GM23338 (cell line): ENCODE measurements at regions not wholly inside any gene's neighbourhood (a gene's known extent, or its start where the extent isn't known, plus 50 kb on each side); places are given as distances from the start of the nearest gene placed in this dataset.

Experiments used
- ATAC-seq: fragments of 200-7000 bp; cut with Tn5 transposase; 3 replicates; pipeline ENCODE4 v1.9.1; 2020
- DNase-seq: peaks from one replicate; pipeline ENCODE4 v3.0.0-alpha.2; 2015; ENCODE audit warnings: low spot score
- H2AFZ ChIP-seq: fragments of 200-600 bp; sonication (generic); 2 replicates; pipeline ENCODE4 v1.8.0; 2016; ENCODE audit warnings: antibody characterized with exemption, mild to moderate bottlenecking, moderate library complexity
- H3F3A ChIP-seq: fragments of 200-600 bp; sonication (generic); replicated peaks from 2 replicates; pipeline ENCODE4 v1.8.0; 2017; ENCODE audit warnings: antibody characterized with exemption, mixed run types, low read depth
- H3K27ac ChIP-seq: fragments of 200-600 bp; sonication (generic); 2 replicates; pipeline ENCODE4 v1.6.1; 2016; ENCODE audit warnings: low read depth
- H3K27me3 ChIP-seq: fragments of 200-600 bp; sonication (generic); 2 replicates; pipeline ENCODE4 v1.8.0; 2016; ENCODE audit warnings: mild to moderate bottlenecking, mixed run types, moderate library complexity; ENCODE audit not compliant: insufficient read depth
- H3K36me3 ChIP-seq: fragments of 200-600 bp; sonication (generic); 2 replicates; pipeline ENCODE4 v1.8.0; 2016; ENCODE audit warnings: mild to moderate bottlenecking; ENCODE audit not compliant: insufficient read depth
- H3K4me1 ChIP-seq: fragments of 200-600 bp; sonication (generic); 2 replicates; pipeline ENCODE4 v1.8.0; 2016; ENCODE audit warnings: mild to moderate bottlenecking, moderate library complexity; ENCODE audit not compliant: insufficient read depth
- H3K4me2 ChIP-seq: fragments of 200-600 bp; sonication (generic); 2 replicates; pipeline ENCODE4 v1.7.1; 2017; ENCODE audit warnings: mixed run types
- H3K4me3 ChIP-seq: fragments of 200-600 bp; sonication (generic); 2 replicates; pipeline ENCODE4 v1.6.1; 2016; ENCODE audit warnings: mixed run types
- H3K79me2 ChIP-seq: fragments of 200-600 bp; sonication (generic); replicated peaks from 2 replicates; pipeline ENCODE4 v1.8.0; 2017; ENCODE audit warnings: mild to moderate bottlenecking; ENCODE audit not compliant: insufficient read depth
- H3K9me2 ChIP-seq: fragments of 200-600 bp; sonication (generic); 2 replicates; pipeline ENCODE4 v1.8.0; 2017; ENCODE audit not compliant: insufficient read depth
- H4K20me1 ChIP-seq: fragments of 200-600 bp; sonication (generic); replicated peaks from 2 replicates; pipeline ENCODE4 v1.8.0; 2017; ENCODE audit warnings: mild to moderate bottlenecking; ENCODE audit not compliant: insufficient read depth
- H3K27ac Mint-ChIP-seq: 2 replicates; pipeline ENCODE4 v1.8.0; 2020; ENCODE audit warnings: inconsistent platforms, mild to moderate bottlenecking, moderate library complexity, mixed read lengths
- H3K27me3 Mint-ChIP-seq: 3 replicates; pipeline ENCODE4 v1.8.0; 2022; ENCODE audit warnings: low read depth, mild to moderate bottlenecking, moderate library complexity, mixed read lengths, inconsistent platforms; ENCODE audit not compliant: insufficient read depth, poor library complexity
- H3K36me3 Mint-ChIP-seq: 3 replicates; pipeline ENCODE4 v1.8.0; 2021; ENCODE audit warnings: low read depth, mild to moderate bottlenecking, inconsistent platforms, moderate library complexity, mixed read lengths
- H3K4me1 Mint-ChIP-seq: 3 replicates; pipeline ENCODE4 v1.8.0; 2020; ENCODE audit warnings: mild to moderate bottlenecking, inconsistent platforms, mixed read lengths
- H3K4me3 Mint-ChIP-seq: 3 replicates; pipeline ENCODE4 v1.8.0; 2021; ENCODE audit warnings: moderate library complexity, mild to moderate bottlenecking, inconsistent platforms, mixed read lengths
- H3K9me3 Mint-ChIP-seq: 3 replicates; pipeline ENCODE4 v1.8.0; 2020; ENCODE audit warnings: moderate library complexity, mild to moderate bottlenecking, inconsistent platforms, mixed read lengths
- CREB1 ChIP-seq: fragments of 250-450 bp; sonication (Bioruptor Pico); IDR thresholded peaks from 2 replicates; pipeline ENCODE4 v1.5.0; 2020; ENCODE audit warnings: low read depth, mild to moderate bottlenecking, moderate library complexity
- EZH2 ChIP-seq: fragments of 200-600 bp; sonication (generic); IDR thresholded peaks from one replicate; pipeline ENCODE4 v1.8.0; 2017; ENCODE audit warnings: antibody characterized with exemption, mild to moderate bottlenecking, low read depth; ENCODE audit not compliant: unreplicated experiment
- JUNB ChIP-seq: IDR thresholded peaks from one replicate; pipeline ENCODE4 v1.6.1; 2016; ENCODE audit warnings: antibody characterized with exemption; ENCODE audit not compliant: unreplicated experiment
- NANOG ChIP-seq: IDR thresholded peaks from 2 replicates; pipeline ENCODE4 v1.6.1; 2016; ENCODE audit warnings: antibody characterized with exemption, borderline replicate concordance
- POLR2AphosphoS5 ChIP-seq: IDR thresholded peaks from 2 replicates; pipeline ENCODE4 v1.6.1; 2016; ENCODE audit warnings: antibody characterized with exemption, low read depth
- STAT1 ChIP-seq: IDR thresholded peaks from one replicate; pipeline ENCODE4 v1.6.1; 2016; ENCODE audit warnings: antibody characterized with exemption; ENCODE audit not compliant: unreplicated experiment
- ZNF114 ChIP-seq: fragments of 250-450 bp; sonication (Bioruptor Pico); IDR thresholded peaks from 2 replicates; pipeline ENCODE4 v1.5.0; 2020; ENCODE audit warnings: mild to moderate bottlenecking, moderate library complexity
- ZNF331 ChIP-seq: fragments of 250-450 bp; sonication (Bioruptor Pico); IDR thresholded peaks from 2 replicates; pipeline ENCODE4 v1.5.0; 2020; ENCODE audit warnings: low read depth, mild to moderate bottlenecking, moderate library complexity
- TF ChIP-seq, protein P1 (sequence below), 2 experiments: fragments of 200-600 bp in 1 of 2; sonication (generic) in 1 of 2; conservative IDR thresholded peaks; 2 replicates each; pipeline versions ENCODE4 v1.5.1 to v1.6.1; 2016 to 2017; ENCODE audit warnings: antibody characterized with exemption in 2 of 2, low read depth in 2 of 2, mild to moderate bottlenecking in 2 of 2, moderate library complexity in 1 of 2
- TF ChIP-seq, protein P2 (sequence below): IDR thresholded peaks from one replicate; pipeline ENCODE4 v1.6.1; 2018; ENCODE audit warnings: antibody characterized with exemption; ENCODE audit not compliant: unreplicated experiment
- TF ChIP-seq, protein P3 (sequence below): fragments of 250-450 bp; sonication (Bioruptor Pico); IDR thresholded peaks from 2 replicates; pipeline ENCODE4 v1.5.0; 2020; ENCODE audit warnings: mild to moderate bottlenecking, moderate library complexity
- TF ChIP-seq, protein P4 (sequence below): IDR thresholded peaks from 2 replicates; pipeline ENCODE4 v1.6.1; 2016; ENCODE audit warnings: antibody characterized with exemption

DNA sequence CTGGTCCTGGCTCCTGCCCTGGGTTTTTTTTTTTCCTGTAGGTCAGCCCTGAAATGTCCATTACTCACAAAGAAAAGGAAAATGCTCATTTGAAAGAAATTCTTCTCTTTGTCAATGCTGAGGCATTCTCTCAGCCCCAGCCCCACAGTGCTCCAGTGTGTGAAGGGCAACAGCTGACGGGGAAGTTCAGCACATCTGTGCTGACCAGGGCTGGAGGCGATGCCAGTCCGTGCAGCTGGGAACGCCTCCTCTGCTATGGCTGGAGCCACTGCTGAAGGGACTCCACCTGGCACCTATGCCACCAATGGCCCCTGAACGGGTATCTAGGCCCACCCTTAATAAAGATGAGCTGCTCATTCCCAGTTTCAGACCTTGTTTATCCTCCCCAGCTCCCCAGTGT, 71.9 kb upstream of the SLCO4A1 start:
- Mint-ChIP-seq H3K36me3 (no peaks in the 10 kb centered on the region; the same call in 2 of the 3 replicates), H3K4me1 (peaks cover 9% of the 10 kb centered on the region), H3K27me3 (peaks cover 19% of the 10 kb centered on the region), H3K27ac (no peak overlapping the region), H3K9me3 (peaks cover 9% of the 10 kb centered on the region), H3K4me3 (no peak overlapping the region)
- H4K20me1 ChIP-seq: no peaks in the 10 kb centered on the region
- no peak overlapping the region for H3K4me2 ChIP-seq
- H2AFZ ChIP-seq: no peak overlapping the region
- no peaks in the 10 kb centered on the region for H3K79me2 ChIP-seq
- no peak for ATAC-seq
- no peaks in the 10 kb centered on the region for H3K27me3 ChIP-seq
- no peaks in the 10 kb centered on the region for H3F3A ChIP-seq
- no peak overlapping the region for H3K27ac ChIP-seq
- H3K36me3 ChIP-seq: no peaks in the 10 kb centered on the region
- TF ChIP-seq, protein P1, sequence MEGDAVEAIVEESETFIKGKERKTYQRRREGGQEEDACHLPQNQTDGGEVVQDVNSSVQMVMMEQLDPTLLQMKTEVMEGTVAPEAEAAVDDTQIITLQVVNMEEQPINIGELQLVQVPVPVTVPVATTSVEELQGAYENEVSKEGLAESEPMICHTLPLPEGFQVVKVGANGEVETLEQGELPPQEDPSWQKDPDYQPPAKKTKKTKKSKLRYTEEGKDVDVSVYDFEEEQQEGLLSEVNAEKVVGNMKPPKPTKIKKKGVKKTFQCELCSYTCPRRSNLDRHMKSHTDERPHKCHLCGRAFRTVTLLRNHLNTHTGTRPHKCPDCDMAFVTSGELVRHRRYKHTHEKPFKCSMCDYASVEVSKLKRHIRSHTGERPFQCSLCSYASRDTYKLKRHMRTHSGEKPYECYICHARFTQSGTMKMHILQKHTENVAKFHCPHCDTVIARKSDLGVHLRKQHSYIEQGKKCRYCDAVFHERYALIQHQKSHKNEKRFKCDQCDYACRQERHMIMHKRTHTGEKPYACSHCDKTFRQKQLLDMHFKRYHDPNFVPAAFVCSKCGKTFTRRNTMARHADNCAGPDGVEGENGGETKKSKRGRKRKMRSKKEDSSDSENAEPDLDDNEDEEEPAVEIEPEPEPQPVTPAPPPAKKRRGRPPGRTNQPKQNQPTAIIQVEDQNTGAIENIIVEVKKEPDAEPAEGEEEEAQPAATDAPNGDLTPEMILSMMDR (conservative IDR thresholded peaks at IDR 0.05; ENCODE audit: low read depth in 2 of 2): no peak
- no peak for TF ChIP-seq ZNF114 (CRISPR knock-in tag)
- TF ChIP-seq, protein P2, sequence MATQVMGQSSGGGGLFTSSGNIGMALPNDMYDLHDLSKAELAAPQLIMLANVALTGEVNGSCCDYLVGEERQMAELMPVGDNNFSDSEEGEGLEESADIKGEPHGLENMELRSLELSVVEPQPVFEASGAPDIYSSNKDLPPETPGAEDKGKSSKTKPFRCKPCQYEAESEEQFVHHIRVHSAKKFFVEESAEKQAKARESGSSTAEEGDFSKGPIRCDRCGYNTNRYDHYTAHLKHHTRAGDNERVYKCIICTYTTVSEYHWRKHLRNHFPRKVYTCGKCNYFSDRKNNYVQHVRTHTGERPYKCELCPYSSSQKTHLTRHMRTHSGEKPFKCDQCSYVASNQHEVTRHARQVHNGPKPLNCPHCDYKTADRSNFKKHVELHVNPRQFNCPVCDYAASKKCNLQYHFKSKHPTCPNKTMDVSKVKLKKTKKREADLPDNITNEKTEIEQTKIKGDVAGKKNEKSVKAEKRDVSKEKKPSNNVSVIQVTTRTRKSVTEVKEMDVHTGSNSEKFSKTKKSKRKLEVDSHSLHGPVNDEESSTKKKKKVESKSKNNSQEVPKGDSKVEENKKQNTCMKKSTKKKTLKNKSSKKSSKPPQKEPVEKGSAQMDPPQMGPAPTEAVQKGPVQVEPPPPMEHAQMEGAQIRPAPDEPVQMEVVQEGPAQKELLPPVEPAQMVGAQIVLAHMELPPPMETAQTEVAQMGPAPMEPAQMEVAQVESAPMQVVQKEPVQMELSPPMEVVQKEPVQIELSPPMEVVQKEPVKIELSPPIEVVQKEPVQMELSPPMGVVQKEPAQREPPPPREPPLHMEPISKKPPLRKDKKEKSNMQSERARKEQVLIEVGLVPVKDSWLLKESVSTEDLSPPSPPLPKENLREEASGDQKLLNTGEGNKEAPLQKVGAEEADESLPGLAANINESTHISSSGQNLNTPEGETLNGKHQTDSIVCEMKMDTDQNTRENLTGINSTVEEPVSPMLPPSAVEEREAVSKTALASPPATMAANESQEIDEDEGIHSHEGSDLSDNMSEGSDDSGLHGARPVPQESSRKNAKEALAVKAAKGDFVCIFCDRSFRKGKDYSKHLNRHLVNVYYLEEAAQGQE: no peak
- TF ChIP-seq EZH2: no peak
- TF ChIP-seq, protein P3, sequence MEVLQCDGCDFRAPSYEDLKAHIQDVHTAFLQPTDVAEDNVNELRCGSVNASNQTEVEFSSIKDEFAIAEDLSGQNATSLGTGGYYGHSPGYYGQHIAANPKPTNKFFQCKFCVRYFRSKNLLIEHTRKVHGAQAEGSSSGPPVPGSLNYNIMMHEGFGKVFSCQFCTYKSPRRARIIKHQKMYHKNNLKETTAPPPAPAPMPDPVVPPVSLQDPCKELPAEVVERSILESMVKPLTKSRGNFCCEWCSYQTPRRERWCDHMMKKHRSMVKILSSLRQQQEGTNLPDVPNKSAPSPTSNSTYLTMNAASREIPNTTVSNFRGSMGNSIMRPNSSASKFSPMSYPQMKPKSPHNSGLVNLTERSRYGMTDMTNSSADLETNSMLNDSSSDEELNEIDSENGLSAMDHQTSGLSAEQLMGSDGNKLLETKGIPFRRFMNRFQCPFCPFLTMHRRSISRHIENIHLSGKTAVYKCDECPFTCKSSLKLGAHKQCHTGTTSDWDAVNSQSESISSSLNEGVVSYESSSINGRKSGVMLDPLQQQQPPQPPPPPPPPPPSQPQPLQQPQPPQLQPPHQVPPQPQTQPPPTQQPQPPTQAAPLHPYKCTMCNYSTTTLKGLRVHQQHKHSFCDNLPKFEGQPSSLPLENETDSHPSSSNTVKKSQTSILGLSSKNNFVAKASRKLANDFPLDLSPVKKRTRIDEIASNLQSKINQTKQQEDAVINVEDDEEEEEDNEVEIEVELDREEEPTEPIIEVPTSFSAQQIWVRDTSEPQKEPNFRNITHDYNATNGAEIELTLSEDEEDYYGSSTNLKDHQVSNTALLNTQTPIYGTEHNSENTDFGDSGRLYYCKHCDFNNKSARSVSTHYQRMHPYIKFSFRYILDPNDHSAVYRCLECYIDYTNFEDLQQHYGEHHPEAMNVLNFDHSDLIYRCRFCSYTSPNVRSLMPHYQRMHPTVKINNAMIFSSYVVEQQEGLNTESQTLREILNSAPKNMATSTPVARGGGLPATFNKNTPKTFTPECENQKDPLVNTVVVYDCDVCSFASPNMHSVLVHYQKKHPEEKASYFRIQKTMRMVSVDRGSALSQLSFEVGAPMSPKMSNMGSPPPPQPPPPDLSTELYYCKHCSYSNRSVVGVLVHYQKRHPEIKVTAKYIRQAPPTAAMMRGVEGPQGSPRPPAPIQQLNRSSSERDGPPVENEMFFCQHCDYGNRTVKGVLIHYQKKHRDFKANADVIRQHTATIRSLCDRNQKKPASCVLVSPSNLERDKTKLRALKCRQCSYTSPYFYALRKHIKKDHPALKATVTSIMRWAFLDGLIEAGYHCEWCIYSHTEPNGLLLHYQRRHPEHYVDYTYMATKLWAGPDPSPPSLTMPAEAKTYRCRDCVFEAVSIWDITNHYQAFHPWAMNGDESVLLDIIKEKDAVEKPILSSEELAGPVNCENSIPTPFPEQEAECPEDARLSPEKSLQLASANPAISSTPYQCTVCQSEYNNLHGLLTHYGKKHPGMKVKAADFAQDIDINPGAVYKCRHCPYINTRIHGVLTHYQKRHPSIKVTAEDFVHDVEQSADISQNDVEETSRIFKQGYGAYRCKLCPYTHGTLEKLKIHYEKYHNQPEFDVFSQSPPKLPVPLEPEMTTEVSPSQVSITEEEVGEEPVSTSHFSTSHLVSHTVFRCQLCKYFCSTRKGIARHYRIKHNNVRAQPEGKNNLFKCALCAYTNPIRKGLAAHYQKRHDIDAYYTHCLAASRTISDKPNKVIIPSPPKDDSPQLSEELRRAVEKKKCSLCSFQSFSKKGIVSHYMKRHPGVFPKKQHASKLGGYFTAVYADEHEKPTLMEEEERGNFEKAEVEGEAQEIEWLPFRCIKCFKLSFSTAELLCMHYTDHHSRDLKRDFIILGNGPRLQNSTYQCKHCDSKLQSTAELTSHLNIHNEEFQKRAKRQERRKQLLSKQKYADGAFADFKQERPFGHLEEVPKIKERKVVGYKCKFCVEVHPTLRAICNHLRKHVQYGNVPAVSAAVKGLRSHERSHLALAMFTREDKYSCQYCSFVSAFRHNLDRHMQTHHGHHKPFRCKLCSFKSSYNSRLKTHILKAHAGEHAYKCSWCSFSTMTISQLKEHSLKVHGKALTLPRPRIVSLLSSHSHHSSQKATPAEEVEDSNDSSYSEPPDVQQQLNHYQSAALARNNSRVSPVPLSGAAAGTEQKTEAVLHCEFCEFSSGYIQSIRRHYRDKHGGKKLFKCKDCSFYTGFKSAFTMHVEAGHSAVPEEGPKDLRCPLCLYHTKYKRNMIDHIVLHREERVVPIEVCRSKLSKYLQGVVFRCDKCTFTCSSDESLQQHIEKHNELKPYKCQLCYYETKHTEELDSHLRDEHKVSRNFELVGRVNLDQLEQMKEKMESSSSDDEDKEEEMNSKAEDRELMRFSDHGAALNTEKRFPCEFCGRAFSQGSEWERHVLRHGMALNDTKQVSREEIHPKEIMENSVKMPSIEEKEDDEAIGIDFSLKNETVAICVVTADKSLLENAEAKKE: no peak
- no peak for TF ChIP-seq STAT1
- TF ChIP-seq NANOG: no peak
- TF ChIP-seq ZNF331: no peak
- TF ChIP-seq JUNB: no peak
- TF ChIP-seq CREB1 (CRISPR knock-in tag): no peak
- no peak for TF ChIP-seq POLR2AphosphoS5
- TF ChIP-seq, protein P4, sequence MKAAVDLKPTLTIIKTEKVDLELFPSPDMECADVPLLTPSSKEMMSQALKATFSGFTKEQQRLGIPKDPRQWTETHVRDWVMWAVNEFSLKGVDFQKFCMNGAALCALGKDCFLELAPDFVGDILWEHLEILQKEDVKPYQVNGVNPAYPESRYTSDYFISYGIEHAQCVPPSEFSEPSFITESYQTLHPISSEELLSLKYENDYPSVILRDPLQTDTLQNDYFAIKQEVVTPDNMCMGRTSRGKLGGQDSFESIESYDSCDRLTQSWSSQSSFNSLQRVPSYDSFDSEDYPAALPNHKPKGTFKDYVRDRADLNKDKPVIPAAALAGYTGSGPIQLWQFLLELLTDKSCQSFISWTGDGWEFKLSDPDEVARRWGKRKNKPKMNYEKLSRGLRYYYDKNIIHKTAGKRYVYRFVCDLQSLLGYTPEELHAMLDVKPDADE: no peak
- no peak for DNase-seq
- no peaks in the 10 kb centered on the region for H3K9me2 ChIP-seq
- H3K4me1 ChIP-seq: no peaks in the 10 kb centered on the region
- H3K4me3 ChIP-seq: no peak overlapping the region
